Thoracic aorta (tissue), 2 donors: ENCODE measurements at regions not wholly inside any gene's neighbourhood (a gene's known extent, or its start where the extent isn't known, plus 50 kb on each side); places are given as distances from the start of the nearest gene placed in this dataset.

ENCODE experiments used
- ATAC-seq: fragments of 150-250 bp; one replicate; pipeline ENCODE4 v1.8.0; 2017; ENCODE audit warnings: low read depth; ENCODE audit not compliant: insufficient number of reproducible peaks, low FRiP score
- DNase-seq: peaks from one replicate; pipeline ENCODE4 v3.0.0-alpha.2; 2020; ENCODE audit warnings: low spot score
- H3K27ac ChIP-seq, 2 donors: fragments of 200-600 bp; sonication (generic); 1 replicate in 1 of 2; 2 replicates in 1 of 2; pipeline ENCODE4 v1.5.1; 2016; ENCODE audit warnings: mild to moderate bottlenecking in 2 of 2, moderate library complexity in 2 of 2
- H3K27me3 ChIP-seq: fragments of 200-600 bp; sonication (generic); replicated peaks from 2 replicates; pipeline ENCODE4 v1.6.0; 2016; ENCODE audit warnings: mild to moderate bottlenecking; ENCODE audit not compliant: insufficient read depth
- H3K36me3 ChIP-seq: fragments of 200-600 bp; sonication (generic); one replicate; pipeline ENCODE4 v1.5.1; 2016
- H3K4me1 ChIP-seq, 2 donors: fragments of 200-600 bp; sonication (generic); 1 replicate in 1 of 2; 2 replicates in 1 of 2; pipeline versions ENCODE4 v1.5.1 to v1.6.0; 2016; ENCODE audit warnings: low read depth in 2 of 2, mild to moderate bottlenecking in 1 of 2; ENCODE audit not compliant: control insufficient read depth in 1 of 2
- H3K4me3 ChIP-seq: fragments of 200-600 bp; sonication (generic); 2 replicates; pipeline ENCODE4 v1.5.1; 2016; ENCODE audit warnings: mild to moderate bottlenecking
- H3K9me3 ChIP-seq: fragments of 200-600 bp; sonication (generic); 2 replicates; pipeline ENCODE4 v1.5.1; 2016
- CTCF ChIP-seq: fragments of 200-600 bp; sonication (generic); IDR thresholded peaks from one replicate; pipeline ENCODE4 v1.5.1; 2019; ENCODE audit warnings: antibody characterized with exemption

- no peak overlapping the region for H3K27ac ChIP-seq
- H3K4me1 ChIP-seq, result peaks cover 13 to 29% of the 10 kb centered on the region in 2 donors
- TF ChIP-seq CTCF, result no peak
These were observed 417.0 kb downstream of the MAN2A1 start for GRCh38 chr5:110106750-110107149.

GRCh38 chr5:110108520-110108919, 418.8 kb downstream of the MAN2A1 start:
- Histone ChIP-seq H3K36me3 (no peaks in the 10 kb centered on the region), H3K27me3 (no peaks in the 10 kb centered on the region), H3K4me3 (peak overlapping the region; percentile 40), H3K4me1 (peaks cover 13 to 29% of the 10 kb centered on the region in 2 donors), H3K27ac (peak overlapping the region in 1 of 2 donors; percentile 37), H3K9me3 (no peaks in the 10 kb centered on the region)
- no peak for ATAC-seq
- DNase-seq, result no peak
- no peak for TF ChIP-seq CTCF

More at GRCh38 chr5:110106750-110107149, 417.0 kb downstream of the MAN2A1 start:
- ATAC-seq, result no peak
- Histone ChIP-seq H3K36me3 (no peaks in the 10 kb centered on the region), H3K4me3 (no peak overlapping the region), H3K27me3 (no peaks in the 10 kb centered on the region), H3K9me3 (no peaks in the 10 kb centered on the region)
- DNase-seq, result no peak

- no peak for ATAC-seq
- Histone ChIP-seq H3K4me1 (peaks cover 13 to 27% of the 10 kb centered on the region in 2 donors), H3K36me3 (no peaks in the 10 kb centered on the region), H3K27me3 (no peaks in the 10 kb centered on the region), H3K4me3 (no peak overlapping the region), H3K9me3 (no peaks in the 10 kb centered on the region), H3K27ac (no peak overlapping the region)
- no peak for TF ChIP-seq CTCF
- DNase-seq, result no peak
These were observed 419.9 kb downstream of the MAN2A1 start for GRCh38 chr5:110109667-110110066.

GRCh38 chr5:110112348-110112747, 422.6 kb downstream of the MAN2A1 start:
- H3K4me1 ChIP-seq, result peaks cover 2 to 3% of the 10 kb centered on the region in 2 donors
- no peak overlapping the region for H3K4me3 ChIP-seq
- no peaks in the 10 kb centered on the region for H3K27me3 ChIP-seq
- no peak overlapping the region for H3K27ac ChIP-seq
- no peak for TF ChIP-seq CTCF
- H3K9me3 ChIP-seq, result no peaks in the 10 kb centered on the region
- no peak for DNase-seq
- no peaks in the 10 kb centered on the region for H3K36me3 ChIP-seq
- ATAC-seq, result no peak

- ATAC-seq, result no peak
- Histone ChIP-seq H3K27me3 (no peaks in the 10 kb centered on the region), H3K9me3 (no peaks in the 10 kb centered on the region), H3K4me1 (no peaks in the 10 kb centered on the region), H3K27ac (no peak overlapping the region), H3K36me3 (no peaks in the 10 kb centered on the region), H3K4me3 (no peak overlapping the region)
- DNase-seq, result no peak
- no peak for TF ChIP-seq CTCF
These were observed 425.8 kb downstream of the MAN2A1 start for GRCh38 chr5:110115503-110115902.
